NCI-H1436 treated with DMSO at 0.1 percent for 48 hours (cell line): ENCODE measurements at regions not wholly inside any gene's neighbourhood (a gene's known extent, or its start where the extent isn't known, plus 50 kb on each side); places are given as distances from the start of the nearest gene placed in this dataset.
A peak's percentile ranks its signal among the peaks of the same experiment; 100 is the strongest.

Experiments
- DNase-seq: peaks from one replicate; lab custom pipeline; 2025; lab: John Stamatoyannopoulos, UW

GRCh38 chr18:41754332-41754731 lies 200.7 kb upstream of the PIK3C3 start:
- no peak for DNase-seq

- DNase-seq, result no peak
These were observed 201.2 kb upstream of the PIK3C3 start for GRCh38 chr18:41753826-41754225.

- no peak for DNase-seq
These were observed 202.2 kb upstream of the PIK3C3 start for GRCh38 chr18:41752826-41753225.

GRCh38 chr18:41751652-41752051 lies 203.4 kb upstream of the PIK3C3 start:
- DNase-seq, result no peak

GRCh38 chr18:41751161-41751560 lies 203.9 kb upstream of the PIK3C3 start:
- no peak for DNase-seq

- no peak for DNase-seq
These were observed 207.3 kb upstream of the PIK3C3 start for GRCh38 chr18:41747723-41748242.

GRCh38 chr18:41745166-41746049 lies 209.6 kb upstream of the PIK3C3 start:
- peak; percentile 49 for DNase-seq

- DNase-seq, result no peak
These were observed 210.5 kb upstream of the PIK3C3 start for GRCh38 chr18:41744421-41745030.

- DNase-seq, result no peak
These were observed 217.8 kb upstream of the PIK3C3 start for GRCh38 chr18:41737218-41737617.

GRCh38 chr18:41734917-41735316 lies 220.1 kb upstream of the PIK3C3 start:
- no peak for DNase-seq

- DNase-seq, result no peak
These were observed 222.7 kb upstream of the PIK3C3 start for GRCh38 chr18:41732356-41732755.

- no peak for DNase-seq
These were observed 223.2 kb upstream of the PIK3C3 start for GRCh38 chr18:41731884-41732283.

GRCh38 chr18:41724195-41724594 lies 230.8 kb upstream of the PIK3C3 start:
- no peak for DNase-seq

- no peak for DNase-seq
These were observed 233.8 kb upstream of the PIK3C3 start for GRCh38 chr18:41721103-41721790.

- no peak for DNase-seq
These were observed 234.8 kb upstream of the PIK3C3 start for GRCh38 chr18:41720226-41720625.

GRCh38 chr18:41719808-41720207 lies 235.2 kb upstream of the PIK3C3 start:
- DNase-seq, result no peak

- DNase-seq, result no peak
These were observed 240.2 kb upstream of the PIK3C3 start for GRCh38 chr18:41714872-41715271.

- DNase-seq, result no peak
These were observed 240.8 kb upstream of the PIK3C3 start for GRCh38 chr18:41713969-41714825.

GRCh38 chr18:41706301-41706700 lies 248.7 kb upstream of the PIK3C3 start:
- no peak for DNase-seq

GRCh38 chr18:41703744-41704530 lies 251.1 kb upstream of the PIK3C3 start:
- no peak for DNase-seq

- DNase-seq, result no peak
These were observed 254.6 kb upstream of the PIK3C3 start for GRCh38 chr18:41700416-41700815.
